AG20443 (cell line): ENCODE measurements at regions not wholly inside any gene's neighbourhood (a gene's known extent, or its start where the extent isn't known, plus 50 kb on each side); places are given as distances from the start of the nearest gene placed in this dataset.

Experiments
- DNase-seq: peaks from one replicate; pipeline ENCODE4 v3.0.0; 2012; ENCODE audit warnings: low spot score, mixed read lengths

DNA sequence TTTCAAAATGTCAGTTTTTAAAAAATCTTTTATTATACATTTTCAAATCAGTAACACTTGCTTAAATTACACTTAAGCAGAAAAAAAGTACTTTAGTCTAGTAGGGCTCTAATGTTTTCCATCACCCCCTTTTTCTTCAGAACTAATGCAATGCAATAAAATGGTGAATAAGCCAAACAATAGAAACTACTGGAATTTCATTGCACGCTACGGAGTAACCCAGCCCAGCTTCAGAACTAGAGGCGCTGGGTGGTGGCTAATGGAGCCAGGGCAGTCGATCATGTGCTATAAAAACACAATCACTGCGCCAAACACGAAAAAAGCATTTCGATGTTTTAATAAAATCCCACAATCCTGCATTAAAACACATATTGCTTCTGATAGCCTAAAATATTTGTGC lies 59.9 kb upstream of the ODAD2 start:
- DNase-seq, result peak; percentile 29

DNA sequence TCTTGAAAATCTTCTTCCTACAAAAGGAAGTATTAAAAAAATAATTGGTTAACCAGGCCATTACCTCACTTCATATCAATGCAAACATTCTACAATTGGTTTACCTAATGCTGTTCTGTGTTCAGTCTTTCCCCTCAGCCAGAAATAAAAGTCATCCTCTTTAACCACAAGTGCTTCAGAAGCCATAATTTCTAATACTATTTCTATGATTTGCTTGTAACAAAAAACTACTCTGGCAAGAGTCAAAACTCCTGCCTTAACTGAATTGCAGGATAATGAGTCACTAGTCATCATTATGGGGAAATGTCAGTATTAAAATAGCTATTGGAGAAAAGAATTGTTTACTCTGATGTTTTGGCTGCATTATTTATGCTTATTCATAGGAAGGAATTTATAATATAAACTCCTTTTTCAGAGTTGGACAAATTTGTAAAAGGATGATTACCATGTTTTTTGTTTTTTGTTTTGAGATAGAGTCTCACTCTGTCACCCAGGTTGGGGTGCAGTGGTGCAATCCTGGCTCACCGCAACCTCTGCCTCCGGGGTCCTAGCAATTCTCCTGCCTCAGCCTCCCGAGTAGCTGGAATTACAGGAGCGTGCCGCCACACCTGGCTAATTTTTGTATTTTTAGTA lies 55.5 kb upstream of the ODAD2 start:
- peak; percentile 71 for DNase-seq

DNA sequence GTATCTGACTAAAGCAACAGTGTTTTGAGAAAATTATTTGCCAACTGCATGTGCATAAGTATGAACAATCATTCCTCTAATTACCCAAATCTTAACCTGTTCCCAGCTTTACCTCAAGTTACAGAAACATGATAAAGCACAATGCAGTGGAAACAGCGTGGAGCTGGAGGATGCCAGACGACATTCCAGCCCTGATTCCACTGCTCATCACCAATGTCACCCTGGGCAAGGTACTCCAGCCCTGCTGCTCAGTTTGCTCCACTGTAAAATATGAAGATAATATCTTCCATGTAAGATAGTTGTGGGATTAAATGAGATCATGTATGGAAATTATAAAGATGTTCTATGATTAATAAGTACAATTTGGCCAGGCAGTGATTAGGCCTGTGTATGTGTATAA lies 50.4 kb upstream of the ODAD2 start:
- no peak for DNase-seq
